ENCODE measurements at regions not wholly inside any gene's neighbourhood (a gene's known extent, or its start where the extent isn't known, plus 50 kb on each side); places are given as distances from the start of the nearest gene placed in this dataset.
A peak's percentile ranks its signal among the peaks of the same experiment; 100 is the strongest.
"Not testable (repeated sequence)": the region's sequence is repeated elsewhere in the genome, so short reads cannot be mapped to it uniquely, and the experiment has no call there.

DNA sequence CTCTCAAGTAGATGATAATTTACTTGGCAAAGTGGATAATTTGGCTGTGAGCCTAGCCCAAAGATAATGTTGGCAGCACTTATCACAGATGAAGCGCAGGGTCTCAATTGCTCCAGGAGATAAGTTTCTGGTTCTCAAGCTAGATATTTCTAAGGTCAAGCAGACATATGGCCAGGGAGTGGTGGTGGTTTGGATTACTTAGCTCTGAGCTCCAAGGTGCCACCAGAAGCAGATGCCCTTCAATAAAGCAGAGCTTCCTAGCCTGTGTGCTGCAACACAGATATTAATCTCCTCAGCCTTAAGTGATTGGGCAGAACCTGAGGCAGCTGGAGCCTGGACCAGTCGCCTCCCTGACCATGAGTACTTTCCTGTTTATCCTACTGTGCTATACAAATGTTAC lies 79.2 kb upstream of the NALF2 start:
- no peaks in the 10 kb centered on the region for H3K27me3 ChIP-seq (ENCODE audit: insufficient read depth, low read length, poor library complexity)
- no peaks in the 10 kb centered on the region for H3K9me3 ChIP-seq (ENCODE audit: insufficient read depth, low read length, severe bottlenecking)
- no peaks in the 10 kb centered on the region for H3K79me2 ChIP-seq (ENCODE audit: insufficient read depth, low read length)
- no peaks in the 10 kb centered on the region for H3K4me1 ChIP-seq (ENCODE audit: insufficient read depth, low read length)
- no peaks in the 10 kb centered on the region for H3K36me3 ChIP-seq (ENCODE audit: insufficient read depth, low read length)
- H2AFZ ChIP-seq (ENCODE audit: low read depth, low read length): no peak overlapping the region
- H4K20me1 ChIP-seq (ENCODE audit: insufficient read depth, low read length): no peaks in the 10 kb centered on the region
- no peak overlapping the region for H3K9ac ChIP-seq (ENCODE audit: low read depth, low read length)
- TF ChIP-seq EZH2 (IDR thresholded peaks at IDR 0.05; ENCODE audit: borderline replicate concordance, low read depth, low read length, severe bottlenecking): no peak
- TF ChIP-seq CTCF (IDR thresholded peaks at IDR 0.05; ENCODE audit: borderline replicate concordance, extremely low read depth, low read length, poor library complexity, severe bottlenecking): no peak
- no peak overlapping the region for H3K4me3 ChIP-seq (ENCODE audit: low read depth in 1 of 2, low read length in 2 of 2)
- ATAC-seq (ENCODE audit: insufficient read depth, low read depth): no peak
- no peak for DNase-seq
- H3K27ac ChIP-seq (ENCODE audit: low read length): no peak overlapping the region
- H3K4me2 ChIP-seq (ENCODE audit: insufficient read depth, low read length): no peak overlapping the region

- TF ChIP-seq CTCF (IDR thresholded peaks at IDR 0.05; ENCODE audit: borderline replicate concordance, extremely low read depth, low read length, poor library complexity, severe bottlenecking) (peak; percentile 26), EZH2 (IDR thresholded peaks at IDR 0.05; ENCODE audit: borderline replicate concordance, low read depth, low read length, severe bottlenecking) (no peak)
- no peak overlapping the region for H3K4me3 ChIP-seq (ENCODE audit: low read depth in 1 of 2, low read length in 2 of 2)
- H3K9me3 ChIP-seq (ENCODE audit: insufficient read depth, low read length, severe bottlenecking): no peaks in the 10 kb centered on the region
- no peaks in the 10 kb centered on the region for H3K36me3 ChIP-seq (ENCODE audit: insufficient read depth, low read length)
- no peak for DNase-seq
- H3K27ac ChIP-seq (ENCODE audit: low read length): no peak overlapping the region
- no peak overlapping the region for H2AFZ ChIP-seq (ENCODE audit: low read depth, low read length)
- ATAC-seq (ENCODE audit: insufficient read depth, low read depth): no peak
- no peaks in the 10 kb centered on the region for H4K20me1 ChIP-seq (ENCODE audit: insufficient read depth, low read length)
- no peak overlapping the region for H3K9ac ChIP-seq (ENCODE audit: low read depth, low read length)
- H3K4me1 ChIP-seq (ENCODE audit: insufficient read depth, low read length): no peaks in the 10 kb centered on the region
- H3K4me2 ChIP-seq (ENCODE audit: insufficient read depth, low read length): no peak overlapping the region
- no peaks in the 10 kb centered on the region for H3K79me2 ChIP-seq (ENCODE audit: insufficient read depth, low read length)
- H3K27me3 ChIP-seq (ENCODE audit: insufficient read depth, low read length, poor library complexity): no peaks in the 10 kb centered on the region
Observed at GRCh38 chrX:69424161-69424560, 80.0 kb upstream of the NALF2 start.

DNA sequence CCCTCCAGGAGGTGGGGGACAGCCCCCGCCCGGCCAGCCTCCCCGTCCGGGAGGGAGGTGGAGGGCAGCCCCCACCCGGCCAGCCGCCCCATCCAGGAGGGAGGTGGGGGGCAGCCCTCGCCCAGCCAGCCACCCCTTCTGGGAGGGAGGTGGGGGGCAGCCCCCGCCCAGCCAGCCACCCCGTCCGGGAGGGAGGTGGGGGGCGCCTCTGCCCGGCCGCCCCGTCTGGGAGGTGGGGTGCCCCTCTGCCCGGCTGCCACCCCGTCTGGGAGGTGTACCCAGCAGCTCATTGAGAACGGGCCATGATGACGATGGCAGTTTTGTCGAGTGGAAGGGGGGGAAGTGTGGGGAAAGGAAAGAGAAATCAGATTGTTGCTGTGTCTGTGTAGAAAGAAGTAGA lies 81.9 kb upstream of the NALF2 start:
- not testable (repeated sequence) for DNase-seq

DNA sequence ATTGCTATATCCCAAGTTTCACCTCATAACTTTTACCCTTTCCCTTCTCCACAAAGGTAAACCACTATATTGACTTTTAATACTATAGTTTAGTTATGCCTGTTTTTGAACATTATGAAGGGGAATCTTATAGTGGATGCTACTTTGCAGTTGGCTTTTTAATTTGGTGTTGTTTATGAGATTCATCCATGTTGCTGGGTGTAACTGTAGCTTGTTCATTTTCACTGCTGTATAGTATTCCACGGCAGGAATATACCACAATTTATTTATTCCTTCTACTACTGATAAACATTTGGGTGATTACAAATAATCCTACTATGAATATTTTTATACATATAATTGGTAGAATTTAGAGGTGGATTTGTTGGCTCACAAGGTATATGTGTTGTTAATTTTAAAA lies 88.4 kb upstream of the NALF2 start:
- Histone ChIP-seq H3K79me2 (ENCODE audit: insufficient read depth, low read length) (no peaks in the 10 kb centered on the region), H3K4me2 (ENCODE audit: insufficient read depth, low read length) (no peak overlapping the region), H3K4me1 (ENCODE audit: insufficient read depth, low read length) (no peaks in the 10 kb centered on the region), H4K20me1 (ENCODE audit: insufficient read depth, low read length) (no peaks in the 10 kb centered on the region), H3K36me3 (ENCODE audit: insufficient read depth, low read length) (no peaks in the 10 kb centered on the region), H3K9ac (ENCODE audit: low read depth, low read length) (no peak overlapping the region), H2AFZ (ENCODE audit: low read depth, low read length) (no peak overlapping the region), H3K4me3 (ENCODE audit: low read depth in 1 of 2, low read length in 2 of 2) (no peak overlapping the region), H3K27ac (ENCODE audit: low read length) (no peak overlapping the region), H3K9me3 (ENCODE audit: insufficient read depth, low read length, severe bottlenecking) (no peaks in the 10 kb centered on the region), H3K27me3 (ENCODE audit: insufficient read depth, low read length, poor library complexity) (no peaks in the 10 kb centered on the region)
- no peak for ATAC-seq (ENCODE audit: insufficient read depth, low read depth)
- no peak for TF ChIP-seq EZH2 (IDR thresholded peaks at IDR 0.05; ENCODE audit: borderline replicate concordance, low read depth, low read length, severe bottlenecking)
- no peak for TF ChIP-seq CTCF (IDR thresholded peaks at IDR 0.05; ENCODE audit: borderline replicate concordance, extremely low read depth, low read length, poor library complexity, severe bottlenecking)
- DNase-seq: no peak

More for the DNA sequence above, 81.9 kb upstream of the NALF2 start:
- not testable (repeated sequence) for H3K27me3 ChIP-seq (ENCODE audit: insufficient read depth, low read length, poor library complexity); ATAC-seq (ENCODE audit: insufficient read depth, low read depth); H3K27ac ChIP-seq (ENCODE audit: low read length); H3K9ac ChIP-seq (ENCODE audit: low read depth, low read length); H3K4me3 ChIP-seq (ENCODE audit: low read depth in 1 of 2, low read length in 2 of 2); H3K4me1 ChIP-seq (ENCODE audit: insufficient read depth, low read length); H3K4me2 ChIP-seq (ENCODE audit: insufficient read depth, low read length); H2AFZ ChIP-seq (ENCODE audit: low read depth, low read length); H4K20me1 ChIP-seq (ENCODE audit: insufficient read depth, low read length); H3K36me3 ChIP-seq (ENCODE audit: insufficient read depth, low read length); H3K9me3 ChIP-seq (ENCODE audit: insufficient read depth, low read length, severe bottlenecking); H3K79me2 ChIP-seq (ENCODE audit: insufficient read depth, low read length)
